GM18873 (cell line): ENCODE measurements at regions not wholly inside any gene's neighbourhood (a gene's known extent, or its start where the extent isn't known, plus 50 kb on each side); places are given as distances from the start of the nearest gene placed in this dataset.

Experiments
- ATAC-seq: cut with Tn5 transposase; IDR thresholded peaks from one replicate; pipeline ENCODE4 v1.9.1; 2021; ENCODE audit warnings: mild to moderate bottlenecking, moderate library complexity, moderate number of reproducible peaks; ENCODE audit not compliant: unreplicated experiment, low FRiP score

- no peak for ATAC-seq
These were observed 254.7 kb downstream of the MAN2A1 start for GRCh38 chr5:109944461-109944860.

GRCh38 chr5:109945097-109945678, 255.5 kb downstream of the MAN2A1 start:
- ATAC-seq, result no peak

GRCh38 chr5:109945723-109946480, 256.2 kb downstream of the MAN2A1 start:
- no peak for ATAC-seq

- ATAC-seq, result no peak
These were observed 256.9 kb downstream of the MAN2A1 start for GRCh38 chr5:109946610-109947009.

- no peak for ATAC-seq
These were observed 257.9 kb downstream of the MAN2A1 start for GRCh38 chr5:109947667-109948066.

GRCh38 chr5:109950634-109951033, 260.9 kb downstream of the MAN2A1 start:
- no peak for ATAC-seq

- ATAC-seq, result no peak
These were observed 261.6 kb downstream of the MAN2A1 start for GRCh38 chr5:109951348-109951747.

GRCh38 chr5:109951758-109952157, 262.0 kb downstream of the MAN2A1 start:
- no peak for ATAC-seq

- ATAC-seq, result no peak
These were observed 264.0 kb downstream of the MAN2A1 start for GRCh38 chr5:109953761-109954160.

GRCh38 chr5:109956884-109957283, 267.2 kb downstream of the MAN2A1 start:
- ATAC-seq, result no peak

GRCh38 chr5:109958082-109958481, 268.4 kb downstream of the MAN2A1 start:
- ATAC-seq, result no peak

GRCh38 chr5:109959652-109960051, 269.9 kb downstream of the MAN2A1 start:
- no peak for ATAC-seq

- ATAC-seq, result no peak
These were observed 272.0 kb downstream of the MAN2A1 start for GRCh38 chr5:109961751-109962150.

- ATAC-seq, result no peak
These were observed 273.3 kb downstream of the MAN2A1 start for GRCh38 chr5:109962882-109963603.

- ATAC-seq, result no peak
These were observed 274.4 kb downstream of the MAN2A1 start for GRCh38 chr5:109964136-109964535.

GRCh38 chr5:109965634-109966033, 275.9 kb downstream of the MAN2A1 start:
- no peak for ATAC-seq

GRCh38 chr5:109971968-109972367, 282.2 kb downstream of the MAN2A1 start:
- ATAC-seq, result no peak

GRCh38 chr5:109981979-109982378, 292.3 kb downstream of the MAN2A1 start:
- no peak for ATAC-seq

GRCh38 chr5:109982966-109983534, 293.3 kb downstream of the MAN2A1 start:
- ATAC-seq, result no peak

GRCh38 chr5:109986726-109987125, 297.0 kb downstream of the MAN2A1 start:
- no peak for ATAC-seq

- no peak for ATAC-seq
These were observed 297.6 kb downstream of the MAN2A1 start for GRCh38 chr5:109987355-109987754.
